ENCODE measurements at regions not wholly inside any gene's neighbourhood (a gene's known extent, or its start where the extent isn't known, plus 50 kb on each side); places are given as distances from the start of the nearest gene placed in this dataset.

- Histone ChIP-seq H3K4me2 (ENCODE audit: low read depth, low read length, poor library complexity, severe bottlenecking) (no peak overlapping the region), H3K79me2 (ENCODE audit: insufficient read depth, low read length) (no peaks in the 10 kb centered on the region), H3K9ac (ENCODE audit: low read depth, low read length, poor library complexity, severe bottlenecking) (no peak overlapping the region), H3K9me3 (ENCODE audit: insufficient read depth, low read depth, low read length) (no peaks in the 10 kb centered on the region), H3K4me1 (ENCODE audit: insufficient read depth, low read length, poor library complexity, severe bottlenecking) (no peaks in the 10 kb centered on the region), H3K4me3 (ENCODE audit: low read length, poor library complexity, severe bottlenecking) (no peak overlapping the region), H4K20me1 (ENCODE audit: insufficient read depth, low read length, poor library complexity, severe bottlenecking) (no peaks in the 10 kb centered on the region), H3F3A (ENCODE audit: low read depth) (no peaks in the 10 kb centered on the region), H3K36me3 (ENCODE audit: insufficient read depth, low read length) (no peaks in the 10 kb centered on the region), H3K27me3 (ENCODE audit: insufficient read depth, low read length, poor library complexity, severe bottlenecking) (no peaks in the 10 kb centered on the region), H2AFZ (ENCODE audit: low read length) (no peak overlapping the region), H3K9me2 (replicated peaks; ENCODE audit: low read depth, low read length) (no peaks in the 10 kb centered on the region)
- no peak for TF ChIP-seq CTCF (conservative IDR thresholded peaks at IDR 0.05; ENCODE audit: low read length)
Observed at GRCh38 chr2:82526277-82526676, 1932.8 kb downstream of the SUCLG1 start.

- H4K20me1 ChIP-seq (ENCODE audit: insufficient read depth, low read length, poor library complexity, severe bottlenecking): no peaks in the 10 kb centered on the region
- no peaks in the 10 kb centered on the region for H3K9me2 ChIP-seq (replicated peaks; ENCODE audit: low read depth, low read length)
- no peak overlapping the region for H3K4me2 ChIP-seq (ENCODE audit: low read depth, low read length, poor library complexity, severe bottlenecking)
- no peaks in the 10 kb centered on the region for H3K9me3 ChIP-seq (ENCODE audit: insufficient read depth, low read depth, low read length)
- no peak overlapping the region for H3K9ac ChIP-seq (ENCODE audit: low read depth, low read length, poor library complexity, severe bottlenecking)
- no peaks in the 10 kb centered on the region for H3K4me1 ChIP-seq (ENCODE audit: insufficient read depth, low read length, poor library complexity, severe bottlenecking)
- H3K36me3 ChIP-seq (ENCODE audit: insufficient read depth, low read length): no peaks in the 10 kb centered on the region
- TF ChIP-seq CTCF (conservative IDR thresholded peaks at IDR 0.05; ENCODE audit: low read length) (no peak), EZH2phosphoT487 (IDR thresholded peaks at IDR 0.05; ENCODE audit: borderline replicate concordance) (no peak)
- no peaks in the 10 kb centered on the region for H3K27me3 ChIP-seq (ENCODE audit: insufficient read depth, low read length, poor library complexity, severe bottlenecking)
- H3K79me2 ChIP-seq (ENCODE audit: insufficient read depth, low read length): no peaks in the 10 kb centered on the region
- no peak overlapping the region for H3K4me3 ChIP-seq (ENCODE audit: low read length, poor library complexity, severe bottlenecking)
- no peaks in the 10 kb centered on the region for H3F3A ChIP-seq (ENCODE audit: low read depth)
- no peak overlapping the region for H2AFZ ChIP-seq (ENCODE audit: low read length)
Observed at GRCh38 chr2:82525744-82526143, 1933.3 kb downstream of the SUCLG1 start.

- Histone ChIP-seq H3K9ac (ENCODE audit: low read depth, low read length, poor library complexity, severe bottlenecking) (no peak overlapping the region), H3K9me3 (ENCODE audit: insufficient read depth, low read depth, low read length) (no peaks in the 10 kb centered on the region), H3K4me1 (ENCODE audit: insufficient read depth, low read length, poor library complexity, severe bottlenecking) (no peaks in the 10 kb centered on the region), H3K4me2 (ENCODE audit: low read depth, low read length, poor library complexity, severe bottlenecking) (no peak overlapping the region), H3K79me2 (ENCODE audit: insufficient read depth, low read length) (no peaks in the 10 kb centered on the region), H3K27me3 (ENCODE audit: insufficient read depth, low read length, poor library complexity, severe bottlenecking) (no peaks in the 10 kb centered on the region), H4K20me1 (ENCODE audit: insufficient read depth, low read length, poor library complexity, severe bottlenecking) (no peaks in the 10 kb centered on the region), H2AFZ (ENCODE audit: low read length) (no peak overlapping the region), H3F3A (ENCODE audit: low read depth) (no peaks in the 10 kb centered on the region), H3K36me3 (ENCODE audit: insufficient read depth, low read length) (no peaks in the 10 kb centered on the region), H3K4me3 (ENCODE audit: low read length, poor library complexity, severe bottlenecking) (no peak overlapping the region), H3K9me2 (replicated peaks; ENCODE audit: low read depth, low read length) (no peaks in the 10 kb centered on the region)
- no peak for TF ChIP-seq EZH2phosphoT487 (IDR thresholded peaks at IDR 0.05; ENCODE audit: borderline replicate concordance)
- TF ChIP-seq CTCF (conservative IDR thresholded peaks at IDR 0.05; ENCODE audit: low read length): no peak
Observed at GRCh38 chr2:82524826-82525225, 1934.3 kb downstream of the SUCLG1 start.

Measured in Loucy (cell line).